Liver (tissue), 3 donors: ENCODE measurements at regions not wholly inside any gene's neighbourhood (a gene's known extent, or its start where the extent isn't known, plus 50 kb on each side); places are given as distances from the start of the nearest gene placed in this dataset.

Experiments used
- EGR1 ChIP-seq, 2 donors: IDR thresholded peaks; 2 replicates each; pipeline ENCODE4 v1.6.1; 2016 to 2018; ENCODE audit warnings: antibody characterized with exemption in 2 of 2, low read depth in 2 of 2
- FOXA1 ChIP-seq: IDR thresholded peaks from 2 replicates; pipeline ENCODE4 v1.6.1; 2016; ENCODE audit warnings: antibody characterized with exemption
- GABPA ChIP-seq, 2 donors: IDR thresholded peaks in 1 of 2; conservative IDR thresholded peaks in 1 of 2; 2 replicates each; pipeline ENCODE4 v1.6.1; 2016; ENCODE audit warnings: antibody characterized with exemption in 2 of 2, mild to moderate bottlenecking in 1 of 2, moderate library complexity in 1 of 2
- JUND ChIP-seq, 2 donors: IDR thresholded peaks; 2 replicates each; pipeline ENCODE4 v1.6.1; 2016; ENCODE audit warnings: antibody characterized with exemption in 2 of 2
- RAD21 ChIP-seq, 2 donors: IDR thresholded peaks; 2 replicates each; pipeline ENCODE4 v1.6.1; 2016; ENCODE audit warnings: antibody characterized with exemption in 2 of 2, mild to moderate bottlenecking in 2 of 2
- RXRA ChIP-seq, 2 donors: IDR thresholded peaks; 2 replicates each; pipeline ENCODE4 v1.6.1; 2017 to 2018; ENCODE audit warnings: antibody characterized with exemption in 2 of 2, mild to moderate bottlenecking in 1 of 2
- SP1 ChIP-seq: IDR thresholded peaks from 2 replicates; pipeline ENCODE4 v1.6.1; 2018; ENCODE audit warnings: antibody characterized with exemption, mild to moderate bottlenecking
- TAF1 ChIP-seq: conservative IDR thresholded peaks from 2 replicates; pipeline ENCODE4 v1.6.1; 2016; ENCODE audit warnings: antibody characterized with exemption, mild to moderate bottlenecking
- TF ChIP-seq, protein P1 (sequence below): fragments of 150-350 bp; IDR thresholded peaks from 2 replicates; pipeline ENCODE4 v1.5.1; 2017; ENCODE audit warnings: improper control_type of control experiment, low read depth, low read length; ENCODE audit not compliant: missing input control
- TF ChIP-seq, protein P2 (sequence below): IDR thresholded peaks from 2 replicates; pipeline ENCODE4 v1.6.1; 2016; ENCODE audit warnings: antibody characterized with exemption
- TF ChIP-seq, protein P3 (sequence below): IDR thresholded peaks from 2 replicates; pipeline ENCODE4 v1.6.1; 2016; ENCODE audit warnings: antibody characterized with exemption, mild to moderate bottlenecking
- donor health status: healthy.
- donor health status: healthy.

DNA sequence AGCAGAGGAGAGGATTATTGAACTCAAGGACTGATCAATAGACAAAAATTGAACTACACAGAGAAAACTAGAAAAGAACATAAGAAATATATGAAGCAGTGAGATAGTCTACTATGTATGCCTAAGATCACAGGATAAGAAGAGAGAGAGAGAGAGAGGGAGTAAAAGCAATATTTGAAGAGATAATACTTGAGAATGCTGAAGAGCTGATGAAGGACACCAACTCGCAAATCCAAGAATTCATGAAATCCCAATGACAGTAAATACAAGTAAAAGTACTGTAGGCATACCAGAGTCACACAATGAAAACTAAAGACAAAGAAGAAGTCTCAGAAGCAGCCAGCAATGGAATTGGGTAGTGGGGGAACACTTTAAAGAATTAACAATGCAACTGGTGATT is 260.1 kb upstream of the SPAG17 start:
- TF ChIP-seq, protein P1, sequence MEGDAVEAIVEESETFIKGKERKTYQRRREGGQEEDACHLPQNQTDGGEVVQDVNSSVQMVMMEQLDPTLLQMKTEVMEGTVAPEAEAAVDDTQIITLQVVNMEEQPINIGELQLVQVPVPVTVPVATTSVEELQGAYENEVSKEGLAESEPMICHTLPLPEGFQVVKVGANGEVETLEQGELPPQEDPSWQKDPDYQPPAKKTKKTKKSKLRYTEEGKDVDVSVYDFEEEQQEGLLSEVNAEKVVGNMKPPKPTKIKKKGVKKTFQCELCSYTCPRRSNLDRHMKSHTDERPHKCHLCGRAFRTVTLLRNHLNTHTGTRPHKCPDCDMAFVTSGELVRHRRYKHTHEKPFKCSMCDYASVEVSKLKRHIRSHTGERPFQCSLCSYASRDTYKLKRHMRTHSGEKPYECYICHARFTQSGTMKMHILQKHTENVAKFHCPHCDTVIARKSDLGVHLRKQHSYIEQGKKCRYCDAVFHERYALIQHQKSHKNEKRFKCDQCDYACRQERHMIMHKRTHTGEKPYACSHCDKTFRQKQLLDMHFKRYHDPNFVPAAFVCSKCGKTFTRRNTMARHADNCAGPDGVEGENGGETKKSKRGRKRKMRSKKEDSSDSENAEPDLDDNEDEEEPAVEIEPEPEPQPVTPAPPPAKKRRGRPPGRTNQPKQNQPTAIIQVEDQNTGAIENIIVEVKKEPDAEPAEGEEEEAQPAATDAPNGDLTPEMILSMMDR = no peak
- TF ChIP-seq RAD21 (IDR thresholded peaks at IDR 0.05) (no peak), FOXA1 (no peak), GABPA (IDR thresholded peaks at IDR 0.05 in 1 of 2, conservative IDR thresholded peaks at IDR 0.05 in 1 of 2) (no peak), EGR1 (IDR thresholded peaks at IDR 0.05; ENCODE audit: low read depth in 2 of 2) (no peak), TAF1 (no peak), RXRA (IDR thresholded peaks at IDR 0.05) (no peak), JUND (IDR thresholded peaks at IDR 0.05) (no peak), SP1 (no peak)
- TF ChIP-seq, protein P2, sequence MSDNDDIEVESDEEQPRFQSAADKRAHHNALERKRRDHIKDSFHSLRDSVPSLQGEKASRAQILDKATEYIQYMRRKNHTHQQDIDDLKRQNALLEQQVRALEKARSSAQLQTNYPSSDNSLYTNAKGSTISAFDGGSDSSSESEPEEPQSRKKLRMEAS = no peak
- TF ChIP-seq, protein P3, sequence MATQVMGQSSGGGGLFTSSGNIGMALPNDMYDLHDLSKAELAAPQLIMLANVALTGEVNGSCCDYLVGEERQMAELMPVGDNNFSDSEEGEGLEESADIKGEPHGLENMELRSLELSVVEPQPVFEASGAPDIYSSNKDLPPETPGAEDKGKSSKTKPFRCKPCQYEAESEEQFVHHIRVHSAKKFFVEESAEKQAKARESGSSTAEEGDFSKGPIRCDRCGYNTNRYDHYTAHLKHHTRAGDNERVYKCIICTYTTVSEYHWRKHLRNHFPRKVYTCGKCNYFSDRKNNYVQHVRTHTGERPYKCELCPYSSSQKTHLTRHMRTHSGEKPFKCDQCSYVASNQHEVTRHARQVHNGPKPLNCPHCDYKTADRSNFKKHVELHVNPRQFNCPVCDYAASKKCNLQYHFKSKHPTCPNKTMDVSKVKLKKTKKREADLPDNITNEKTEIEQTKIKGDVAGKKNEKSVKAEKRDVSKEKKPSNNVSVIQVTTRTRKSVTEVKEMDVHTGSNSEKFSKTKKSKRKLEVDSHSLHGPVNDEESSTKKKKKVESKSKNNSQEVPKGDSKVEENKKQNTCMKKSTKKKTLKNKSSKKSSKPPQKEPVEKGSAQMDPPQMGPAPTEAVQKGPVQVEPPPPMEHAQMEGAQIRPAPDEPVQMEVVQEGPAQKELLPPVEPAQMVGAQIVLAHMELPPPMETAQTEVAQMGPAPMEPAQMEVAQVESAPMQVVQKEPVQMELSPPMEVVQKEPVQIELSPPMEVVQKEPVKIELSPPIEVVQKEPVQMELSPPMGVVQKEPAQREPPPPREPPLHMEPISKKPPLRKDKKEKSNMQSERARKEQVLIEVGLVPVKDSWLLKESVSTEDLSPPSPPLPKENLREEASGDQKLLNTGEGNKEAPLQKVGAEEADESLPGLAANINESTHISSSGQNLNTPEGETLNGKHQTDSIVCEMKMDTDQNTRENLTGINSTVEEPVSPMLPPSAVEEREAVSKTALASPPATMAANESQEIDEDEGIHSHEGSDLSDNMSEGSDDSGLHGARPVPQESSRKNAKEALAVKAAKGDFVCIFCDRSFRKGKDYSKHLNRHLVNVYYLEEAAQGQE = no peak
